CD4-positive, alpha-beta T cell treated with Interleukin-6 for 4 hours (primary cell): ENCODE measurements at regions not wholly inside any gene's neighbourhood (a gene's known extent, or its start where the extent isn't known, plus 50 kb on each side); places are given as distances from the start of the nearest gene placed in this dataset.
"Not testable (repeated sequence)": the region's sequence is repeated elsewhere in the genome, so short reads cannot be mapped to it uniquely, and the experiment has no call there.

Experiments used
- DNase-seq: peaks from one replicate; pipeline ENCODE4 v3.0.0-alpha.2; 2020; ENCODE audit warnings: mixed read lengths

GRCh38 chr3:118641608-118642007 lies 393.0 kb downstream of the IGSF11 start:
- no peak for DNase-seq

- no peak for DNase-seq
These were observed 363.5 kb downstream of the IGSF11 start for GRCh38 chr3:118671192-118671591.

GRCh38 chr3:118675305-118675704 lies 359.3 kb downstream of the IGSF11 start:
- DNase-seq: no peak

- not testable (repeated sequence) for DNase-seq
These were observed 356.0 kb downstream of the IGSF11 start for GRCh38 chr3:118678663-118679062.

- no peak for DNase-seq
These were observed 351.7 kb downstream of the IGSF11 start for GRCh38 chr3:118682921-118683320.

GRCh38 chr3:118683636-118684035 lies 351.0 kb downstream of the IGSF11 start:
- no peak for DNase-seq

DNA sequence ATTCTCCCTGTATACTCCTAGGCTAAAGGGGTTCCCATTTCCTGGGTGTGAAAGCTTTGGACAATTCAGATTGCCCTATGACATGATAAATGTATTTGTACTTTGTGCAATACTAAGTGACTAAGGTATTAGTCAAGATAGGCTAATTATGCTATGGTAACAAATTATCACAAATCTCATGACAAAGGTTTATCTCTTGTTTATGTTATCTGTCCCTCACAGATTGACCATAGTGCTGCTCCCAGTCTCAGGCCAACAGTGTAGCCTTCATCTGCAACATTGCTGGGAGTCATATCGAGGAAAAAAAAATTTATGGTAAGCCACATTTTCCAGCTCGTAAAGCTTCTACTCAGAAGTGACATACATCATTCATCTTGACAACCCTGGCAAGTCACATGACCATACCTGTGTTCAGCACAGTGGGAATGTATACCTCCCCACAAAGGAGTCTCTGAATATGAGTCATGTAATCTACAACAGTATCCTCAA lies 346.2 kb downstream of the IGSF11 start:
- DNase-seq: no peak

GRCh38 chr3:118692416-118692815 lies 342.2 kb downstream of the IGSF11 start:
- DNase-seq: no peak

DNA sequence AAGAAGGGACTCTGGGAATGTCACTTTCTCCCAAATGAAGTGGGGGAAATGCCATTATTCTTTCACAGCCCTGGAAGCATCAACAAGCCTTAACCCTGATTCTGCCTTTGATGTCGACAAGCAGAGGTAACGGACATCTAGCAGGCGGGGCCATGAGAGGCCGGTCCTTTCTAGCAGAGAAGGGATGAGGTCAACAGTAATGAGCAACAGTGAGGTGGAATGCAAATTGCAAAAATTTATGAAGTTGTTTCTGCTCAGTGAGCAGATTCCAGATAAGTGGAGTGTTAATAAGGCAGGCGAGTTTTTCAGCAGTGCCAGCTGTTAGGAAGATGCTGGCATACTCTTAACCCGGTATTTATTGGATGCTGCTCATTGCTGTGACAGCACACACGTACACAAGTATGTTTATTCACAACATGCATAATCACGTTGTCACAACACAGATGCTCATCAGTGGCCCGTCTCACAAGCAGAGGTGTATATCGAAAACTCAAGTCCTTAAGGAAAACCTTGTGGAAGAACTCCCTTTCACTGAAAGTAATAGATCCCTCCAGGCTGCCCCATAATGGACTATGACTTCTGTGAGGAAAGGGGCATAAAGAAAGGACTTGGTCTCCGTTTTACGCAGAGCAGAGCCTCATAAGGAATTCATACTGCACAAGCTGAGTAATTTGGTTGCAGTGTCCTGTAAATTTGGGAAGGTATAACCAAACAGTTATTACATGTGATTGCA lies 329.0 kb downstream of the IGSF11 start:
- no peak for DNase-seq

DNA sequence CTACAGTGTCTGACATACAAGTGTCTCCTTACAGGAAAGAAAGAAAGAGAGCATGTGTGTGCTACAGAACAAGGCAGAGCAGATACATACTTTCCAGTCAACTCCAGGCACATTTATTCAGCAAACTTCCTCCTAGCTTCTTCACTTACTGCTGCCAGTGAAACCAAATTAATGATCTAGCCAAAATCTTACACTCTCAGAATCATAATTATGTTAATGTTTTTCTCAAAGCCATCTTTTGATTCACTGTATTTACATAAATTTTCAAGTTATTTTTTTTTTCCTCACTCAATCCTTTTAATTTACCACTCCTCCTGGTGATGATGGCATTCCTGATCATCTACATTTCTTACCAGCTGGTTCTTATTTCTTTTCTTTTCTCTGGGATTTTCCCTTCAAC lies 326.7 kb downstream of the IGSF11 start:
- no peak for DNase-seq

- no peak for DNase-seq
These were observed 324.1 kb downstream of the IGSF11 start for GRCh38 chr3:118710532-118710931.

DNA sequence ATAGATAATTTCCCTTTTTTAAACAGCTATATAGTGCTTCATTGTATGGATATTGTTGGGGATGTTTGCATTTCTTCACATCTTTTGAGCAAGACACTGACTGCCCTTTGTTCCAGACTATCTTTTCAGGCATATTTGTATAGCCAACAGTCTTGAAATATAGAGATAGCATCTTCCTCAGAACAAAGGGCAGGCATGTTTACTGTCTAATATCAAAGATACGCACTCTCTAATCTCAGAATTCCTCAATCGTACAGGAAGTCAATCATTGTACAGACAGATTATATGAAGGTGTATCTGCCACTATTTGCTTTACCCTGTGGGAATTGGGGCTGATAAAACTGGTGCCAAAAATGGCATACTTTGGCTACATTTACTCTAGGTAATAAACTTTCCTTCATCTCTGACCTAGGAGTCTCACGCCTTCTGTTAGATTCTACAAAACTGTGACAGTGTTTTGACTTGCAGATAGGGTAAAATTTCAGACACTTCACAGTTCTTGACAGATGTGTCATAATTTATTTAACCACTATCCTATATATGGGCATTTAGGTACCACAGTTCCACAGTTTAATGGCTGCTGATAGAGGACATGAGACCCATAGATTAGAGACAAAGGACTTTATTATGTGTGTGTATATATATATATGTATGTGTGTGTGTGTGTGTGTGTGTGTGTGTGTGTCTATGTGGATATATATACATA lies 321.0 kb downstream of the IGSF11 start:
- DNase-seq: no peak

DNA sequence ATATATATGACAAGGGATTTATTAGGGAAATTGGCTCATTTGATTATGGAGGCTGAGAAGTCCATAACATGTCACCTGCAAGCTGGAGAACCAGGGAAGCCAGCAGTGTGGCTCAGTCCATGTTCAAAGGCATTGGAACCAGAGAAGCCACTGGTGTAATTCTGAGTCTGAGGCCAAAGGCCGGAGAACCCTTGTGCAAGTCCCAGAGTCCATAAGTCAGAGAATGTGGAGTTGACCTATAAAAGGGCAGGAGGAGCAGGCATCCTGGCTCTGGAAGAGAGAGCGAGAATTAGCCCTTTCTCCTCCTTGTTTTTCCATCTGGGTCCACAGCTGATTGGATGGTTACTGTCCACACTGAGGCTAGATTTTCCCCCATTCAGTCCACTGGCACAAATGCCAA lies 319.8 kb downstream of the IGSF11 start:
- DNase-seq: no peak

GRCh38 chr3:118729546-118729945 lies 305.1 kb downstream of the IGSF11 start:
- DNase-seq: no peak

DNA sequence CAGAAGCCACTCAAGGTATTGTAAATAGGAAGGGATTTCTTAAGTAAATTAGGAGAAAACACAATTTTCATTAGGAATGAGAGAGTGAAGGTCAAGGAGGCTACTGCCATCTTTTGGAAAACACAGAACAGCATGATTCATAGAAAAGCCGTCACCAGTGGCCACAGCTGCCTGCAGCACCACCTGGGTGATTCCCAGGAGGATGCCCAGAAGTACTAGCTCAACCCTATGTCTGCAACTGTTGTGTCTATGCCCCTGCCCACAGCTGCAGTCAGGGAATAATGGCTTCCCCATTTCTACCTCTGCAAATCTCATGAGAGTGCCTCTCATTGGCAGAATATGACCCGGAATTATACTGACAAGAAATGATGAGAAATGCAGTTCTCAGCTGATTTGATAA lies 300.0 kb downstream of the IGSF11 start:
- DNase-seq: no peak

DNA sequence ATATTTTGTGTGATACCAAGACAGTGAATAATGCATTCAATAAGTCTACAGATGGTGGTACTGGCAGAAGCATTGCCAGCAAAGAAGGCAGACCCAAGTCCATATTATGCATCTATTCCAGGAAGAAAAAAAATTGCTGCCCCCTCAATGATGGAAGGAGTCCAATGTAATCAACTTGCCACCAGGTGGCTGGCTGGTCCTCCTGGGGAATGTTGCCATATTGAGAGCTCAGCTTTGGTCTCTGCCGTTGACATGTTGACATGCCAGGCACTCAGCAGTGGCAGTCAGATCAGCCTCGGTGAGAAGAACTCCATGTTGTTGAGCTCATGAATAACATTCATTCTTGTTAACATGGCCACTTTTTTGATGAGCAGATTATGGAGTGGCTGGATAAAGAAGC lies 298.5 kb downstream of the IGSF11 start:
- no peak for DNase-seq

GRCh38 chr3:118740722-118741290 lies 293.8 kb downstream of the IGSF11 start:
- no peak for DNase-seq

DNA sequence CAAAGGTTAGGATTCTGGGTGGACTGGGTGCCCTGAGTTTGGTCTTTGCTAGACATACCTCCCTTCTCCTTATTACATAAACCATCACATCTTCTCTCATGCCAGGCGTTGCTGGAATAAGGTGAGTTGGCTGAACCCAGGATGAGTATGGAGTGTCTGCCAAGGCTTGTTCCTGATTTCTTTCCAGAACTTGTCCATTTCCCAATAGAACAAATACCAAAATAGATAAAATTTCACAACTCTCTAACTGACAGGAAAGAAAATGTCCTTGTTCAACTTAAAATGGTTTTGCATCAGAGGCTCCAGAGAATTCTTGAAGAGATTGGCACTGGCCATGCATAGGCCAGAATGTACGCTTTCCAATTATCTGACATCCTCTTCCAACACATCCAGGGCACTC lies 291.9 kb downstream of the IGSF11 start:
- DNase-seq: no peak

DNA sequence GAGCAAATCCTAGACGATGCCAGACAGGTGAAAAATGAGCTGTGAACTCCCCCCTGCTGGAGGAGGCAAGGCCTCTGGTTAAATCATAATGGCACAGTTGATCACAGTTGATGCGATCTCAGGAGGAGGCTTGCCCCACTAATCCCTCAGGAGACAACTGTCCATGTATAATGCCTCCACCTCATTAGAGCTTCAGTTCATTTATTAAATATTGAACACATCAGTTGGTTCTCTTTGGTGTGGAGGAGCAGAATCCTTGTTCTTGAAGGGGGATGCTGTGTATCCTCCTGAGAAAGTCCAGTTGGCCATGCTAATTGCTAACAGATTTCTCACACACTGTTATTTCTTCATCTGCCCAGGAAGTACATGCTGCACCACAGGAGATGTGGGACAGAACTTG lies 290.5 kb downstream of the IGSF11 start:
- DNase-seq: no peak

DNA sequence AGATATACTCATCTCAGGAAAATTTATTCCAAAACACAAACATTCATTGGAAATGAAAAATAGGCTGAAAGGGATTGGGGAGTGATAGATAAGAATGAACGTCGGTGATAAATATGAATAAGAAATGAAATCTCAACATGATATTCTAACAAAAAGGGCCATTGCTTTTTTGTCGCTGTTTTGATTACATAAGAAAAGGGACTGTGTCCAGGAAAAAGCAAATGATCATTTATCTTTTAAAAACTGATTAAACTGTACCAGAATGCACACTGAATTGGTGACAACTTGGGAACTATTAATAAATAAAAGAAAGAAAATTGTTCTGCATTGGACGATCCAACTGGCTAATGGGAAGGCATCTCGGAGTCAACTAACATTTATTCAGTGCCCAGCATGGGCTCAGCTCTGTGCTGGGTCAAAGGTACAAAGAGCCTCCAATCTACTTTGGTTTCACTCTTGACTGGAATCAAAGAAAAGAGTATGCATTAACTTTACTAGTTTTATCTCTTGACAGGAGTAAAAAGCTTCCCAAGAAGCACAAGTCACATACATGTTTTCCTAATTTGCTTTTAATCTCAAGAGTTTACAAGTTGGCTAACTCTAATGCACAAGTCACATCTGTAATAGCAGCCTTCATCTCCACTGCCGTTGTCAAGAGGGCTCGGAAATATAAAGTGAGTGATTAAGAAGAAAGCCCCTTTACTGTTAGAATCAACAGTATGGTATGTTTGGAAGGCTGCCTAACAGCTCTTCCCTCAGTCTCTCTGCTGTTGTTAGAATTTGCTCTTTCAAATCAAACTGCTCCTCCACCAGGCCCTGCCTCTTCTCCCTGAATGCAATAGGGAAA lies 280.0 kb downstream of the IGSF11 start:
- no peak for DNase-seq

DNA sequence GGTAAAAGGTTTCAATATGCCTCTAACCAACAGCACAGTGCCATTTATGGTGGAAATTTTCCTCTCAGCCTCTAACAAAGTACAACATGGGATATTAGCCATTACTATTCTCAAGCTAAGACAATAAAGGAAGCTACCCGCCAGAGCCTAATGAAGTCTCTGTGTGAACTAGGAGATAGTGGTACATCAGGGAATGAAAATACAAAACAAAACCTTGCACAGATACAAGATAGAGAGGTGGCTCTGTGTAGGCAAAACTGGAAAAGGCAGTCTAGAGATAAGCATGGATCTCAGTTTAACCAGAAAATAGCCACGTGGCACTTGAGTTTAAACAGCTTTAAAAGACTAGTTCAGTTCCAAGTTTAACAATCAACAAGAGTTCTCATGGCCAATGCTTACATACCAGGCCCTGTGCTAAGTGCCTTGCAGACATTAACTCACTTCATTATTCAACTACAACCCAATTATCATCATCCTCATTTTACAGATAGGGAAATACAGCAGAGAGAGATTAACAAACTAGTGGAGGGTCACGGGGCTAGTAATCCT lies 279.3 kb downstream of the IGSF11 start:
- DNase-seq: no peak

- DNase-seq: no peak
These were observed 273.9 kb downstream of the IGSF11 start for GRCh38 chr3:118760585-118761290.
